SK-N-SH (cell line): ENCODE measurements at regions not wholly inside any gene's neighbourhood (a gene's known extent, or its start where the extent isn't known, plus 50 kb on each side); places are given as distances from the start of the nearest gene placed in this dataset.

Source experiments
- CTCF ChIA-PET: fragments of 300-600, 350-600 bp; formaldehyde crosslinking; extraction: SDS; loops from one replicate; lab custom pipeline; 2021; lab: Yijun Ruan, JAX
- POLR2A ChIA-PET: fragments of 350-600 bp; sonication (Branson Sonifier 250); formaldehyde crosslinking; extraction: SDS; loops from one replicate; lab custom pipeline; 2020; ENCODE audit warnings: antibody characterized with exemption, inconsistent platforms; lab: Yijun Ruan, JAX
- DNase-seq: peaks from one replicate; pipeline ENCODE4 v3.0.0; 2012
- H2AFZ ChIP-seq: fragments of 200-600 bp; sonication (generic); 2 replicates; pipeline ENCODE4 v1.8.1; 2016; ENCODE audit warnings: antibody characterized with exemption, mild to moderate bottlenecking, low read depth
- H3F3A ChIP-seq: fragments of 200-600 bp; sonication (generic); replicated peaks from 2 replicates; pipeline ENCODE3; 2016; ENCODE audit warnings: antibody characterized with exemption, mild to moderate bottlenecking; ENCODE audit not compliant: insufficient read depth
- H3K27ac ChIP-seq, 2 experiments: fragments of 200-500 bp in 1 of 2; fragments of 200-600 bp in 1 of 2; sonication (Bioruptor generic) in 1 of 2; sonication (generic), shearing (Covaris generic) in 1 of 2; 2 replicates each; pipeline versions ENCODE4 v1.5.1 to v1.6.1; 2014 to 2016; ENCODE audit warnings: low read depth in 2 of 2, inconsistent platforms in 1 of 2, low read length in 1 of 2, mild to moderate bottlenecking in 1 of 2, mixed read lengths in 1 of 2
- H3K27me3 ChIP-seq: fragments of 200-600 bp; sonication (generic), shearing (Covaris generic); 2 replicates; pipeline ENCODE4 v1.6.1; 2016; ENCODE audit warnings: mixed run types; ENCODE audit not compliant: insufficient read depth
- H3K36me3 ChIP-seq, 2 experiments: fragments of 200-500 bp in 1 of 2; fragments of 200-600 bp in 1 of 2; sonication (Bioruptor generic) in 1 of 2; sonication (generic) in 1 of 2; replicated peaks in 1 of 2; 2 replicates each; pipeline versions ENCODE3 to v1.5.1; 2014 to 2016; ENCODE audit warnings: low read length in 1 of 2, mild to moderate bottlenecking in 1 of 2; ENCODE audit not compliant: insufficient read depth in 2 of 2, control insufficient read depth in 1 of 2
- H3K4me1 ChIP-seq, 2 experiments: fragments of 200-500 bp in 1 of 2; fragments of 200-600 bp in 1 of 2; sonication (Bioruptor generic) in 1 of 2; sonication (generic), shearing (Covaris generic) in 1 of 2; 2 replicates each; pipeline versions ENCODE4 v1.5.1 to v1.6.1; 2014 to 2016; ENCODE audit warnings: low read depth in 1 of 2, low read length in 1 of 2, mixed run types in 1 of 2; ENCODE audit not compliant: insufficient read depth in 2 of 2, control insufficient read depth in 1 of 2
- H3K4me2 ChIP-seq: fragments of 200-600 bp; sonication (generic), shearing (Covaris generic); 2 replicates; pipeline ENCODE4 v1.6.1; 2017; ENCODE audit warnings: mixed run types
- H3K4me3 ChIP-seq, 2 experiments: fragments of 200-500 bp in 1 of 2; fragments of 200-600 bp in 1 of 2; sonication (Bioruptor generic) in 1 of 2; sonication (generic), shearing (Covaris generic) in 1 of 2; 2 replicates each; pipeline versions ENCODE4 v1.5.1 to v1.8.1; 2014 to 2016; ENCODE audit warnings: low read depth in 2 of 2, inconsistent platforms in 1 of 2, low read length in 1 of 2, mild to moderate bottlenecking in 1 of 2, mixed read lengths in 1 of 2, moderate library complexity in 1 of 2
- H3K79me2 ChIP-seq: fragments of 200-600 bp; sonication (generic); 2 replicates; pipeline ENCODE4 v1.8.1; 2017; ENCODE audit warnings: mild to moderate bottlenecking; ENCODE audit not compliant: insufficient read depth
- H3K9ac ChIP-seq: fragments of 200-600 bp; sonication (generic); 2 replicates; pipeline ENCODE4 v1.6.1; 2017; ENCODE audit warnings: mixed run types
- H3K9me2 ChIP-seq: fragments of 200-600 bp; sonication (generic); 2 replicates; pipeline ENCODE4 v1.6.1; 2017; ENCODE audit warnings: mixed run types
- H3K9me3 ChIP-seq: fragments of 200-600 bp; sonication (generic); 2 replicates; pipeline ENCODE4 v1.6.1; 2017; ENCODE audit warnings: mixed run types, mild to moderate bottlenecking, moderate library complexity
- H4K20me1 ChIP-seq: fragments of 200-600 bp; sonication (generic); 2 replicates; pipeline ENCODE4 v1.6.1; 2017; ENCODE audit warnings: mild to moderate bottlenecking, mixed run types; ENCODE audit not compliant: insufficient read depth
- CHD2 ChIP-seq: fragments of 150-350 bp; IDR thresholded peaks from 2 replicates; pipeline ENCODE4 v1.6.1; 2018; ENCODE audit warnings: low read length; ENCODE audit not compliant: partially characterized antibody
- CTCF ChIP-seq: fragments of 200-600 bp; sonication (generic); IDR thresholded peaks from 2 replicates; pipeline ENCODE4 v1.6.1; 2017; ENCODE audit warnings: antibody characterized with exemption, mild to moderate bottlenecking, moderate library complexity
- EP300 ChIP-seq, 2 experiments: IDR thresholded peaks; 2 replicates each; pipeline versions ENCODE4 v1.4.0 to v1.6.1; 2012; ENCODE audit warnings: borderline replicate concordance in 1 of 2, low read depth in 1 of 2, low read length in 1 of 2
- EZH2phosphoT487 ChIP-seq: fragments of 200-600 bp; sonication (generic); IDR thresholded peaks from 2 replicates; pipeline ENCODE4 v1.6.1; 2017; ENCODE audit warnings: low read depth, mixed run types, mild to moderate bottlenecking, antibody characterized with exemption, moderate library complexity, borderline replicate concordance
- FOSL2 ChIP-seq: IDR thresholded peaks from 2 replicates; pipeline ENCODE4 v1.4.0; 2012; ENCODE audit warnings: low read depth, mild to moderate bottlenecking, moderate library complexity, borderline replicate concordance
- FOXJ3 ChIP-seq: sonication (generic); formaldehyde crosslinking; IDR thresholded peaks from 2 replicates; pipeline ENCODE4 v1.5.1; 2020; ENCODE audit warnings: mild to moderate bottlenecking, missing genetic modification reagents
- GATA2 ChIP-seq: sonication (generic); formaldehyde crosslinking; IDR thresholded peaks from 2 replicates; pipeline ENCODE4 v1.5.0; 2020; ENCODE audit warnings: mild to moderate bottlenecking, missing genetic modification reagents
- IRF3 ChIP-seq: fragments of 150-350 bp; IDR thresholded peaks from 2 replicates; pipeline ENCODE4 v1.6.1; 2016; ENCODE audit warnings: mild to moderate bottlenecking, low read depth, low read length
- MAX ChIP-seq: IDR thresholded peaks from 2 replicates; pipeline ENCODE4 v1.4.0; 2012; ENCODE audit warnings: low read depth
- MXI1 ChIP-seq: IDR thresholded peaks from 2 replicates; pipeline ENCODE4 v1.6.1; 2012; ENCODE audit warnings: mild to moderate bottlenecking, low read depth, low read length, improper control_type of control experiment
- NFIC ChIP-seq: IDR thresholded peaks from 2 replicates; pipeline ENCODE4 v1.4.0; 2012; ENCODE audit warnings: borderline replicate concordance
- POLR2AphosphoS5 ChIP-seq: IDR thresholded peaks from 2 replicates; pipeline ENCODE4 v1.6.1; 2012; ENCODE audit warnings: low read depth, low read length
- REST ChIP-seq: IDR thresholded peaks from 2 replicates; pipeline ENCODE4 v1.6.1; 2012; ENCODE audit warnings: mild to moderate bottlenecking, low read depth, low read length, moderate library complexity
- RFX5 ChIP-seq: IDR thresholded peaks from 2 replicates; pipeline ENCODE4 v1.6.1; 2012; ENCODE audit warnings: mild to moderate bottlenecking, improper control_type of control experiment, low read length
- RXRA ChIP-seq: IDR thresholded peaks from 2 replicates; pipeline ENCODE4 v1.4.0; 2012; ENCODE audit warnings: low read depth, mild to moderate bottlenecking, borderline replicate concordance
- SIN3A ChIP-seq: IDR thresholded peaks from 2 replicates; pipeline ENCODE4 v1.6.1; 2012; ENCODE audit warnings: low read depth, mild to moderate bottlenecking, low read length, moderate library complexity, borderline replicate concordance
- SMC3 ChIP-seq: IDR thresholded peaks from 2 replicates; pipeline ENCODE4 v1.6.1; 2012; ENCODE audit warnings: low read depth, low read length, improper control_type of control experiment
- TAF1 ChIP-seq: IDR thresholded peaks from 2 replicates; pipeline ENCODE4 v1.6.1; 2012; ENCODE audit warnings: low read depth, mild to moderate bottlenecking, low read length, moderate library complexity, borderline replicate concordance
- TEAD4 ChIP-seq: IDR thresholded peaks from 2 replicates; pipeline ENCODE4 v1.4.0; 2012; ENCODE audit warnings: mild to moderate bottlenecking, borderline replicate concordance; ENCODE audit not compliant: insufficient read depth
- USF2 ChIP-seq: fragments of 150-350 bp; IDR thresholded peaks from 2 replicates; pipeline ENCODE4 v1.6.1; 2017; ENCODE audit warnings: antibody characterized with exemption, low read length, low read depth, borderline replicate concordance
- WGBS: methylation state at CpG from one replicate; pipeline ENCODE4 v1.1.6; 2017; ENCODE audit warnings: low lambda C conversion rate; 5-methylcytosine and 5-hydroxymethylcytosine counted together

GRCh38 chr2:228867406-228867805 lies 403.7 kb downstream of the PID1 start (continued):
- no peak for TF ChIP-seq CTCF
- no peak for TF ChIP-seq TAF1
- TF ChIP-seq IRF3 = no peak
- TF ChIP-seq EP300 (IDR thresholded peaks at IDR 0.05; ENCODE audit: borderline replicate concordance in 1 of 2, low read depth in 1 of 2, low read length in 1 of 2) = no peak
- no peak for TF ChIP-seq SIN3A
- TF ChIP-seq RFX5 = no peak
- TF ChIP-seq USF2 = no peak
- no peak for TF ChIP-seq EZH2phosphoT487

GRCh38 chr2:228866781-228867180 lies 404.3 kb downstream of the PID1 start:
- H3K9me3 ChIP-seq = no peaks in the 10 kb centered on the region; the same call in 1 of the 2 replicates
- no peak overlapping the region for H2AFZ ChIP-seq
- H3K36me3 ChIP-seq = no peaks in the 10 kb centered on the region
- no peak overlapping the region for H3K9ac ChIP-seq
- TF ChIP-seq POLR2AphosphoS5 (no peak), CTCF (no peak), SIN3A (no peak), REST (no peak), SMC3 (no peak), GATA2 (CRISPR knock-in tag) (no peak), FOSL2 (no peak), CHD2 (no peak), TEAD4 (no peak), NFIC (no peak), RXRA (no peak), MAX (no peak), FOXJ3 (no peak), TAF1 (no peak), MXI1 (no peak), EP300 (IDR thresholded peaks at IDR 0.05; ENCODE audit: borderline replicate concordance in 1 of 2, low read depth in 1 of 2, low read length in 1 of 2) (no peak)
- no peaks in the 10 kb centered on the region for H3F3A ChIP-seq
- no peaks in the 10 kb centered on the region for H3K79me2 ChIP-seq
- ChIA-PET POLR2A (no interaction called here), CTCF (no interaction called here)
- no peak for DNase-seq
- H3K9me2 ChIP-seq = no peaks in the 10 kb centered on the region
- no peak overlapping the region for H3K4me3 ChIP-seq
- 36% methylated on average over 2 of the region's 2 CpGs for WGBS
- no peaks in the 10 kb centered on the region for H4K20me1 ChIP-seq
- no peak overlapping the region for H3K27ac ChIP-seq
- H3K4me2 ChIP-seq = no peak overlapping the region
- no peaks in the 10 kb centered on the region for H3K27me3 ChIP-seq
- H3K4me1 ChIP-seq = no peaks in the 10 kb centered on the region
